Liver (tissue), 8 donors: ENCODE measurements at regions not wholly inside any gene's neighbourhood (a gene's known extent, or its start where the extent isn't known, plus 50 kb on each side); places are given as distances from the start of the nearest gene placed in this dataset.

Source experiments
- DNase-seq: peaks from one replicate; pipeline ENCODE4 v3.0.0-alpha.2; 2017; ENCODE audit warnings: low spot score
- H3K27ac ChIP-seq, 2 donors: one replicate each; pipeline ENCODE4 v1.7.0; 2013; ENCODE audit warnings: inconsistent platforms in 2 of 2, low read length in 2 of 2, control low read depth in 1 of 2, low read depth in 1 of 2, mild to moderate bottlenecking in 1 of 2
- H3K27me3 ChIP-seq, 4 donors: one replicate each; pipeline versions ENCODE4 v1.6.1 to v1.7.0; 2013; ENCODE audit warnings: low read length in 3 of 4, inconsistent platforms in 1 of 4, mild to moderate bottlenecking in 1 of 4, moderate library complexity in 1 of 4; ENCODE audit not compliant: control insufficient read depth in 4 of 4, insufficient read depth in 4 of 4
- H3K36me3 ChIP-seq, 4 donors: one replicate each; pipeline versions ENCODE4 v1.6.1 to v1.7.0; 2013; ENCODE audit warnings: low read length in 3 of 4, mild to moderate bottlenecking in 3 of 4, low read depth in 1 of 4, moderate library complexity in 1 of 4; ENCODE audit not compliant: control insufficient read depth in 4 of 4, insufficient read depth in 3 of 4
- H3K4me1 ChIP-seq, 4 donors: one replicate each; pipeline versions ENCODE4 v1.6.1 to v1.7.0; 2013; ENCODE audit warnings: low read length in 3 of 4, mild to moderate bottlenecking in 3 of 4, moderate library complexity in 1 of 4; ENCODE audit not compliant: control insufficient read depth in 4 of 4, insufficient read depth in 4 of 4
- H3K4me3 ChIP-seq, 3 donors: one replicate each; pipeline versions ENCODE4 v1.6.1 to v1.7.0; 2013; ENCODE audit warnings: low read length in 3 of 3, control low read depth in 1 of 3, low read depth in 1 of 3, mild to moderate bottlenecking in 1 of 3
- H3K9ac ChIP-seq, 2 donors: one replicate each; pipeline ENCODE4 v1.7.0; 2013; ENCODE audit warnings: low read length in 2 of 2, mild to moderate bottlenecking in 2 of 2, moderate library complexity in 2 of 2, control low read depth in 1 of 2, low read depth in 1 of 2
- H3K9me3 ChIP-seq, 4 donors: one replicate each; pipeline versions ENCODE4 v1.6.1 to v1.7.0; 2013; ENCODE audit warnings: low read length in 3 of 4; ENCODE audit not compliant: control insufficient read depth in 4 of 4
- ATF3 ChIP-seq: IDR thresholded peaks from 2 replicates; pipeline ENCODE4 v1.6.1; 2016; ENCODE audit warnings: antibody characterized with exemption
- CTCF ChIP-seq: fragments of 150-350 bp; IDR thresholded peaks from 2 replicates; pipeline ENCODE4 v1.5.1; 2017; ENCODE audit warnings: improper control_type of control experiment, low read depth, low read length; ENCODE audit not compliant: missing input control
- EGR1 ChIP-seq, 2 donors: IDR thresholded peaks; 2 replicates each; pipeline ENCODE4 v1.6.1; 2016 to 2018; ENCODE audit warnings: antibody characterized with exemption in 2 of 2, low read depth in 2 of 2
- FOXA1 ChIP-seq: IDR thresholded peaks from 2 replicates; pipeline ENCODE4 v1.6.1; 2016; ENCODE audit warnings: antibody characterized with exemption
- GABPA ChIP-seq, 2 donors: IDR thresholded peaks in 1 of 2; conservative IDR thresholded peaks in 1 of 2; 2 replicates each; pipeline ENCODE4 v1.6.1; 2016; ENCODE audit warnings: antibody characterized with exemption in 2 of 2, mild to moderate bottlenecking in 1 of 2, moderate library complexity in 1 of 2
- HNF4G ChIP-seq: IDR thresholded peaks from 2 replicates; pipeline ENCODE4 v1.6.1; 2016; ENCODE audit warnings: antibody characterized with exemption
- JUND ChIP-seq, 2 donors: IDR thresholded peaks; 2 replicates each; pipeline ENCODE4 v1.6.1; 2016; ENCODE audit warnings: antibody characterized with exemption in 2 of 2
- MAX ChIP-seq: IDR thresholded peaks from 2 replicates; pipeline ENCODE4 v1.6.1; 2016; ENCODE audit warnings: antibody characterized with exemption
- NR2F2 ChIP-seq: IDR thresholded peaks from 2 replicates; pipeline ENCODE4 v1.6.1; 2016; ENCODE audit warnings: antibody characterized with exemption
- RAD21 ChIP-seq, 2 donors: IDR thresholded peaks; 2 replicates each; pipeline ENCODE4 v1.6.1; 2016; ENCODE audit warnings: antibody characterized with exemption in 2 of 2, mild to moderate bottlenecking in 2 of 2
- REST ChIP-seq: IDR thresholded peaks from 2 replicates; pipeline ENCODE4 v1.6.1; 2016; ENCODE audit warnings: antibody characterized with exemption, mild to moderate bottlenecking
- RXRA ChIP-seq, 2 donors: IDR thresholded peaks; 2 replicates each; pipeline ENCODE4 v1.6.1; 2017 to 2018; ENCODE audit warnings: antibody characterized with exemption in 2 of 2, mild to moderate bottlenecking in 1 of 2
- TAF1 ChIP-seq: conservative IDR thresholded peaks from 2 replicates; pipeline ENCODE4 v1.6.1; 2016; ENCODE audit warnings: antibody characterized with exemption, mild to moderate bottlenecking
- ZBTB33 ChIP-seq: IDR thresholded peaks from 2 replicates; pipeline ENCODE4 v1.6.1; 2016; ENCODE audit warnings: antibody characterized with exemption
- WGBS: extraction: QIAGEN DNeasy Blood & Tissue Kit; methylation state at CpG from one replicate; pipeline ENCODE4 v1.1.7; 2013; 5-methylcytosine and 5-hydroxymethylcytosine counted together
- donor health status: healthy.
- donor health status: healthy.
- donor health status: healthy.
- donor health status: healthy.
- donor health status: healthy.

- no peak for TF ChIP-seq REST
- no peak for TF ChIP-seq FOXA1
- no peak for TF ChIP-seq JUND (IDR thresholded peaks at IDR 0.05)
- TF ChIP-seq EGR1 (IDR thresholded peaks at IDR 0.05; ENCODE audit: low read depth in 2 of 2) = no peak
- no peak for TF ChIP-seq ATF3
Measured at GRCh38 chr4:81974523-81974922, 399.3 kb downstream of the HNRNPD start (continued).

GRCh38 chr4:81971637-81972381, 402.0 kb downstream of the HNRNPD start:
- Histone ChIP-seq H3K4me1 (no peaks in the 10 kb centered on the region), H3K9me3 (no peaks in the 10 kb centered on the region), H3K36me3 (no peaks in the 10 kb centered on the region), H3K4me3 (no peak overlapping the region), H3K27ac (no peak overlapping the region), H3K9ac (no peak overlapping the region), H3K27me3 (no peaks in the 10 kb centered on the region)
- TF ChIP-seq ZBTB33 (no peak), NR2F2 (no peak)
- WGBS = 75% methylated on average over 4 of the region's 4 CpGs
- no peak for DNase-seq

- WGBS = 40% methylated on average over 1 of the region's 1 CpG
- Histone ChIP-seq H3K4me3 (no peak overlapping the region), H3K27me3 (no peaks in the 10 kb centered on the region), H3K9me3 (no peaks in the 10 kb centered on the region), H3K9ac (no peak overlapping the region), H3K36me3 (no peaks in the 10 kb centered on the region), H3K4me1 (no peaks in the 10 kb centered on the region), H3K27ac (no peak overlapping the region)
- DNase-seq = no peak
- TF ChIP-seq REST (no peak), HNF4G (no peak), FOXA1 (no peak), MAX (no peak), RXRA (IDR thresholded peaks at IDR 0.05) (no peak), EGR1 (IDR thresholded peaks at IDR 0.05; ENCODE audit: low read depth in 2 of 2) (no peak), ZBTB33 (no peak), RAD21 (IDR thresholded peaks at IDR 0.05) (no peak), GABPA (IDR thresholded peaks at IDR 0.05 in 1 of 2, conservative IDR thresholded peaks at IDR 0.05 in 1 of 2) (no peak), CTCF (no peak), ATF3 (no peak), TAF1 (no peak)
Measured at GRCh38 chr4:81971061-81971460, 402.7 kb downstream of the HNRNPD start.
